Transverse colon (tissue), 3 donors: ENCODE measurements at regions not wholly inside any gene's neighbourhood (a gene's known extent, or its start where the extent isn't known, plus 50 kb on each side); places are given as distances from the start of the nearest gene placed in this dataset.
A peak's percentile ranks its signal among the peaks of the same experiment; 100 is the strongest.

ENCODE experiments used
- POLR2A ChIP-seq: fragments of 450-650 bp; IDR thresholded peaks from one replicate; pipeline ENCODE4 v1.6.1; 2016; ENCODE audit warnings: antibody characterized with exemption, mild to moderate bottlenecking, moderate library complexity
- TF ChIP-seq, protein P1 (sequence below), 5 experiments: fragments of 200-600 bp in 3 of 5; fragments of 450-650 bp in 2 of 5; sonication (generic) in 3 of 5; IDR thresholded peaks; 1 replicate in 2 of 5; 2 replicates in 3 of 5; pipeline ENCODE4 v1.5.1; 2016 to 2017; ENCODE audit warnings: antibody characterized with exemption in 5 of 5, inconsistent platforms in 3 of 5, mild to moderate bottlenecking in 2 of 5, moderate library complexity in 1 of 5

DNA sequence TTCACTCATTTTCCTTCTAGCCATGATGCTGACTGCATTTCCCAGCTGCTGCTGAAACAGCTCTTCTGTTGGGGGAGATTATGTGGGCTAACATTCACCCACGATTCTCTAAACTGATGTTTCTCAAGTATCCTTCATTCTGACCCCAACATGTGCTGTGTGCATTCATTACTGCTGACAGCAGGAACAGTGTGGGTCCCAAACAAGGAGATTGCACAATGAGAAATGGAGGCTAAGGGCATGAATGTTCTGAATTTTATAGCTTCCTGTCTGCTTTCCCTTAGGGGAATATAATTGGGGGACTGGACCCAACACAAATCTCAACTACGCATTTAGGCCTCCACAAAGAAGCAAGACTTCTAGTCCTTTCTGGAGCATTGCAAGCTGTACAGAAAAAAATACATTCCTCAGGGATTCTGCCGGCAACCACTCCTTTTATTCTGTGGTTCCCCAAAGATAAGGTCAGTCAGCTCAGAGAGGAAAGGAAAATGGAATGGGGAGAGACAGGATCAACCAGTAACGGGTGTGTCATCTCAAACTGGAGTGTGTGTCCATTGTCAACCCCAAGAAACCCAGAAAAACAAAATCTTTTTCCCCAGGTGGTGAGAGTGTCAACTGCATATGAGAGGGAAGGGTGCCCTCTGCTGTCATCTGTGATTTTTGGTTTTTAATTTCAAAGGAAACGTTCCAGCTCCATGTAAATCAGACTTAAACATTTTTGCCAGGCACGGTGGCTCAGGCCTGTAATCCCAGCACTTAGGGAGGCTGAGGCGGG is 81.5 kb upstream of the EGFL6 start:
- no peak for TF ChIP-seq POLR2A
- TF ChIP-seq, protein P1, sequence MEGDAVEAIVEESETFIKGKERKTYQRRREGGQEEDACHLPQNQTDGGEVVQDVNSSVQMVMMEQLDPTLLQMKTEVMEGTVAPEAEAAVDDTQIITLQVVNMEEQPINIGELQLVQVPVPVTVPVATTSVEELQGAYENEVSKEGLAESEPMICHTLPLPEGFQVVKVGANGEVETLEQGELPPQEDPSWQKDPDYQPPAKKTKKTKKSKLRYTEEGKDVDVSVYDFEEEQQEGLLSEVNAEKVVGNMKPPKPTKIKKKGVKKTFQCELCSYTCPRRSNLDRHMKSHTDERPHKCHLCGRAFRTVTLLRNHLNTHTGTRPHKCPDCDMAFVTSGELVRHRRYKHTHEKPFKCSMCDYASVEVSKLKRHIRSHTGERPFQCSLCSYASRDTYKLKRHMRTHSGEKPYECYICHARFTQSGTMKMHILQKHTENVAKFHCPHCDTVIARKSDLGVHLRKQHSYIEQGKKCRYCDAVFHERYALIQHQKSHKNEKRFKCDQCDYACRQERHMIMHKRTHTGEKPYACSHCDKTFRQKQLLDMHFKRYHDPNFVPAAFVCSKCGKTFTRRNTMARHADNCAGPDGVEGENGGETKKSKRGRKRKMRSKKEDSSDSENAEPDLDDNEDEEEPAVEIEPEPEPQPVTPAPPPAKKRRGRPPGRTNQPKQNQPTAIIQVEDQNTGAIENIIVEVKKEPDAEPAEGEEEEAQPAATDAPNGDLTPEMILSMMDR (IDR thresholded peaks at IDR 0.05) = peak; percentile 52 to 93 (median 61)
